ENCODE measurements at regions not wholly inside any gene's neighbourhood (a gene's known extent, or its start where the extent isn't known, plus 50 kb on each side); places are given as distances from the start of the nearest gene placed in this dataset.
"Not testable (repeated sequence)": the region's sequence is repeated elsewhere in the genome, so short reads cannot be mapped to it uniquely, and the experiment has no call there.

- DNase-seq (ENCODE audit: low spot score) = no peak
These were observed 59.6 kb downstream of the RNF187 start for GRCh38 chr1:228546541-228547463.

- no peak for DNase-seq (ENCODE audit: low spot score)
These were observed 60.2 kb downstream of the RNF187 start for GRCh38 chr1:228547464-228547792.

GRCh38 chr1:228548788-228549187 is 61.6 kb downstream of the RNF187 start:
- no peak for DNase-seq (ENCODE audit: low spot score)

GRCh38 chr1:228552596-228553176 is 65.5 kb downstream of the RNF187 start:
- no peak for DNase-seq (ENCODE audit: low spot score)

- DNase-seq (ENCODE audit: low spot score) = no peak
These were observed 66.9 kb downstream of the RNF187 start for GRCh38 chr1:228554107-228554506.

GRCh38 chr1:228555074-228555994 is 68.2 kb downstream of the RNF187 start:
- DNase-seq (ENCODE audit: low spot score) = peak; percentile 24

GRCh38 chr1:228556634-228557430 is 69.7 kb downstream of the RNF187 start:
- not testable (repeated sequence) for DNase-seq (ENCODE audit: low spot score)

All from activated CD4-positive, alpha-beta T cell treated with anti-CD3 and anti-CD28 coated beads, Interleukin-2, Interleukin-4, amounts not matched to agents 100 ng/mL and 50 ng/mL, durations not matched to agents 16 hours and 8 hours (primary cell).